ENCODE measurements at regions not wholly inside any gene's neighbourhood (a gene's known extent, or its start where the extent isn't known, plus 50 kb on each side); places are given as distances from the start of the nearest gene placed in this dataset.

- no peak overlapping the region for H3K4me3 ChIP-seq
- TF ChIP-seq, protein P1, sequence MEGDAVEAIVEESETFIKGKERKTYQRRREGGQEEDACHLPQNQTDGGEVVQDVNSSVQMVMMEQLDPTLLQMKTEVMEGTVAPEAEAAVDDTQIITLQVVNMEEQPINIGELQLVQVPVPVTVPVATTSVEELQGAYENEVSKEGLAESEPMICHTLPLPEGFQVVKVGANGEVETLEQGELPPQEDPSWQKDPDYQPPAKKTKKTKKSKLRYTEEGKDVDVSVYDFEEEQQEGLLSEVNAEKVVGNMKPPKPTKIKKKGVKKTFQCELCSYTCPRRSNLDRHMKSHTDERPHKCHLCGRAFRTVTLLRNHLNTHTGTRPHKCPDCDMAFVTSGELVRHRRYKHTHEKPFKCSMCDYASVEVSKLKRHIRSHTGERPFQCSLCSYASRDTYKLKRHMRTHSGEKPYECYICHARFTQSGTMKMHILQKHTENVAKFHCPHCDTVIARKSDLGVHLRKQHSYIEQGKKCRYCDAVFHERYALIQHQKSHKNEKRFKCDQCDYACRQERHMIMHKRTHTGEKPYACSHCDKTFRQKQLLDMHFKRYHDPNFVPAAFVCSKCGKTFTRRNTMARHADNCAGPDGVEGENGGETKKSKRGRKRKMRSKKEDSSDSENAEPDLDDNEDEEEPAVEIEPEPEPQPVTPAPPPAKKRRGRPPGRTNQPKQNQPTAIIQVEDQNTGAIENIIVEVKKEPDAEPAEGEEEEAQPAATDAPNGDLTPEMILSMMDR (IDR thresholded peaks at IDR 0.05) = no peak
- no peaks in the 10 kb centered on the region for H3K36me3 ChIP-seq
- H3K4me1 ChIP-seq = no peaks in the 10 kb centered on the region
- H3K27me3 ChIP-seq = no peaks in the 10 kb centered on the region
- no peak for DNase-seq
- no peak overlapping the region for H3K27ac ChIP-seq
- intact Hi-C loops (cut with DNase I; ENCODE audit: low total_unique reads) = no loop called here
- no peaks in the 10 kb centered on the region for H3K9me3 ChIP-seq
Observed at GRCh38 chr10:4481192-4481591, 344.8 kb upstream of the AKR1E2 start.

- Histone ChIP-seq H3K36me3 (no peaks in the 10 kb centered on the region), H3K27me3 (no peaks in the 10 kb centered on the region), H3K4me3 (no peak overlapping the region), H3K9me3 (no peaks in the 10 kb centered on the region), H3K27ac (no peak overlapping the region), H3K4me1 (no peaks in the 10 kb centered on the region)
- TF ChIP-seq, protein P1 (IDR thresholded peaks at IDR 0.05) = no peak
- intact Hi-C loops (cut with DNase I; ENCODE audit: low total_unique reads) = no loop called here
- DNase-seq = no peak
Observed at GRCh38 chr10:4479342-4479741, 346.7 kb upstream of the AKR1E2 start.

GRCh38 chr10:4477664-4478063, 348.3 kb upstream of the AKR1E2 start:
- intact Hi-C loops (cut with DNase I; ENCODE audit: low total_unique reads) = no loop called here
- TF ChIP-seq, protein P1 (IDR thresholded peaks at IDR 0.05) = no peak
- Histone ChIP-seq H3K27me3 (no peaks in the 10 kb centered on the region), H3K27ac (no peak overlapping the region), H3K4me3 (no peak overlapping the region), H3K36me3 (no peaks in the 10 kb centered on the region), H3K9me3 (no peaks in the 10 kb centered on the region), H3K4me1 (no peaks in the 10 kb centered on the region)
- DNase-seq = no peak

GRCh38 chr10:4475827-4476490, 350.0 kb upstream of the AKR1E2 start:
- TF ChIP-seq, protein P1 (IDR thresholded peaks at IDR 0.05) = no peak
- Histone ChIP-seq H3K4me1 (no peaks in the 10 kb centered on the region), H3K9me3 (no peaks in the 10 kb centered on the region), H3K36me3 (no peaks in the 10 kb centered on the region), H3K27me3 (no peaks in the 10 kb centered on the region), H3K4me3 (no peak overlapping the region), H3K27ac (no peak overlapping the region)
- DNase-seq = no peak
- intact Hi-C loops (cut with DNase I; ENCODE audit: low total_unique reads) = no loop called here

- TF ChIP-seq, protein P1 (IDR thresholded peaks at IDR 0.05) = no peak
- H3K9me3 ChIP-seq = no peaks in the 10 kb centered on the region
- intact Hi-C loops (cut with DNase I; ENCODE audit: low total_unique reads) = no loop called here
- H3K27me3 ChIP-seq = no peaks in the 10 kb centered on the region
- DNase-seq = no peak
- H3K4me3 ChIP-seq = no peak overlapping the region
- no peaks in the 10 kb centered on the region for H3K4me1 ChIP-seq
- H3K27ac ChIP-seq = no peak overlapping the region
- no peaks in the 10 kb centered on the region for H3K36me3 ChIP-seq
Observed at GRCh38 chr10:4474829-4475228, 351.2 kb upstream of the AKR1E2 start.

DNA sequence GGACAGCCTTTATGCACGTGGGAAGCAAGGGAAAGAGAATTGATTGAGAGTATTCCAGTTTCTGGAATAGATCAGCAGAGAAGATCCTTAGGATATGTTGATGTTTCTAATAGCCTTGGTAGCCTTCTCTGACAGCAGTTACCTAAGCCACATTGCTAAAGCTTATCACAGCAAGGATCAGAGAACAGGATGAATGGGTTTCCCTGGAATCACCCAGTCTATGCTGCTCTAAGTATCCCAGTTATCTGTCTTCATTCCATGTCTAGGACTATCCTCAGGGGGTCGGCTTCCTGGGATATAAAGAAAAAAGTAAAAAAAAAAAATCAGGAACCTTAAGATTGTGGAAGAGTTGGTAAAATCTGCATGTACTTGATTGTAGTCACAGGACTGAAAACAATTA, 352.0 kb upstream of the AKR1E2 start:
- no peak for DNase-seq
- Histone ChIP-seq H3K4me1 (no peaks in the 10 kb centered on the region), H3K27me3 (no peaks in the 10 kb centered on the region), H3K4me3 (no peak overlapping the region), H3K9me3 (no peaks in the 10 kb centered on the region), H3K27ac (no peak overlapping the region), H3K36me3 (no peaks in the 10 kb centered on the region)
- TF ChIP-seq, protein P1 (IDR thresholded peaks at IDR 0.05) = no peak
- intact Hi-C loops (cut with DNase I; ENCODE audit: low total_unique reads) = no loop called here
